MM.1S (cell line): ENCODE measurements at regions not wholly inside any gene's neighbourhood (a gene's known extent, or its start where the extent isn't known, plus 50 kb on each side); places are given as distances from the start of the nearest gene placed in this dataset.

ENCODE experiments used
- EZH2 ChIP-seq: fragments of 300-600 bp; sonication (generic); optimal IDR thresholded peaks from 2 replicates; pipeline ENCODE3; 2017; ENCODE audit warnings: low read depth, mild to moderate bottlenecking, antibody characterized with exemption, low read length, mixed read lengths
- EZH2phosphoT487 ChIP-seq: fragments of 300-600 bp; sonication (generic); IDR thresholded peaks from 2 replicates; pipeline ENCODE4 v1.6.1; 2018; ENCODE audit warnings: antibody characterized with exemption, low read length

- no peak for TF ChIP-seq EZH2
- TF ChIP-seq EZH2phosphoT487: no peak
These were observed 142.8 kb downstream of the MOSPD2 start for GRCh38 chrX:15016051-15016450.
